Choroid plexus epithelial cell (primary cell): ENCODE measurements at regions not wholly inside any gene's neighbourhood (a gene's known extent, or its start where the extent isn't known, plus 50 kb on each side); places are given as distances from the start of the nearest gene placed in this dataset.
"Not testable (repeated sequence)": the region's sequence is repeated elsewhere in the genome, so short reads cannot be mapped to it uniquely, and the experiment has no call there.

Experiments
- DNase-seq: peaks from one replicate; pipeline ENCODE4 v3.0.0-alpha.2; 2010; ENCODE audit warnings: low read depth
- H3K4me3 ChIP-seq: 2 replicates; pipeline ENCODE4 v1.5.1; 2011; ENCODE audit warnings: low read depth, mild to moderate bottlenecking, control low read depth, low read length, moderate library complexity
- CTCF ChIP-seq: conservative IDR thresholded peaks from 2 replicates; pipeline ENCODE4 v1.5.1; 2011; ENCODE audit warnings: low read depth, mild to moderate bottlenecking, control low read depth, inconsistent platforms, low read length, moderate library complexity

DNA sequence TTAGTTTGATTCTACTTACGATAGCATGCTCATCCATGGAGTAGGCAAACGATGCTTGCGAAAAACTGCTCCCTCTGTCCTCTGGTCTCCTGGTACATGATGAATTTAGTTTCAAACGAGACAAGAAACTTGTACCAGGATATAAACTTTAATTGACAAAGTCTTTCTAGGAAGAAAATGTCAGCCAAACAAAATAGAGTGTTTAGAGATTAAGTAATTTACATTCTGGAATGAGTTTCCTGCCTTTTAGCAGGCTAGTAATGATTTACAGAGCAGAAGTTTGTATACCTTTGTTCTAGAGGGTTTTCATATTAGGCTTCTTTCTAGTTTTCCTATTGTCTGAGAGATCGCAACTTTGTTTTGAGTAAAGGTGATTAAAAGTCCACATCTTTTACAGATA is 206.9 kb downstream of the RPL10L start:
- no peak overlapping the region for H3K4me3 ChIP-seq
- no peak for TF ChIP-seq CTCF
- no peak for DNase-seq

- no peak for DNase-seq
- no peak for TF ChIP-seq CTCF
- H3K4me3 ChIP-seq = no peak overlapping the region
Measured at GRCh38 chr14:46433381-46433780, 218.2 kb downstream of the RPL10L start.

DNA sequence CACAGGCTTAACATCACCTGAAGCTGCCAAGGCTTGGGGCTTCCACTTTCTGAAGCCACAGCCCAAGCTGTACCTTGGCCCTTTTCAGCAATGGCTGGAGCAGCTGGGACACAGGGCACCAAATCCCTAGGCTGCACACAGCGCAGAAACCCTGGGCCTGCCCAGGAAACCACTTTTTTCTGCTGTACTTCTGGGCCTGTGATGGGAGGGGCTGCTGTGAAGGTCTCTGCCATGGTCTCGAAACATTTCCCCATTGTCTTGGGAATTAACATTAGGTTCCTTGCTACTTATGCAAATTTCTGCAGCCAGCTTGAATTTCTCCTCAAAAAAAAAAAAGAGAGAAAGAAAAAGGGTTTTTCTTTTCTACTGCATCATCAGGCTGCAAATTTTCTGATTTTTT is 219.1 kb downstream of the RPL10L start:
- TF ChIP-seq CTCF = no peak
- DNase-seq = no peak
- H3K4me3 ChIP-seq = no peak overlapping the region

DNA sequence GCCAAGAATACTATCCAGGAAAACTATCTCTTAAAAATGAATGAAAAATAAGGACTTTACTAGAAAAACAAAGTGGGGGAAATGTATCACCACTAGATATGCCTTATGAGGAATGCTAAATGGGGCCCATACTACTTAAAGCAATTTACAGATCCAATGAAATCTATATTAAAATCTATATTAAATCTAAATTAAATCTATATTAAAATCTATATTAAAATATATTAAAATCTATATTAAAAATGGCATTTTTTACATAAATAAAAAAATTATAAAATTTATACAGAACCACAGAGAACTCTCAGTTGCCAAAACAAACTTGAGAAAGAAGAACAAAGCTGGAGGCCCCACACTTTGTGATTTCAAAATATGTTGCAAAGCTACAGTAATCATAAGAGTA is 234.5 kb downstream of the RPL10L start:
- TF ChIP-seq CTCF = no peak
- DNase-seq = no peak
- no peak overlapping the region for H3K4me3 ChIP-seq

DNA sequence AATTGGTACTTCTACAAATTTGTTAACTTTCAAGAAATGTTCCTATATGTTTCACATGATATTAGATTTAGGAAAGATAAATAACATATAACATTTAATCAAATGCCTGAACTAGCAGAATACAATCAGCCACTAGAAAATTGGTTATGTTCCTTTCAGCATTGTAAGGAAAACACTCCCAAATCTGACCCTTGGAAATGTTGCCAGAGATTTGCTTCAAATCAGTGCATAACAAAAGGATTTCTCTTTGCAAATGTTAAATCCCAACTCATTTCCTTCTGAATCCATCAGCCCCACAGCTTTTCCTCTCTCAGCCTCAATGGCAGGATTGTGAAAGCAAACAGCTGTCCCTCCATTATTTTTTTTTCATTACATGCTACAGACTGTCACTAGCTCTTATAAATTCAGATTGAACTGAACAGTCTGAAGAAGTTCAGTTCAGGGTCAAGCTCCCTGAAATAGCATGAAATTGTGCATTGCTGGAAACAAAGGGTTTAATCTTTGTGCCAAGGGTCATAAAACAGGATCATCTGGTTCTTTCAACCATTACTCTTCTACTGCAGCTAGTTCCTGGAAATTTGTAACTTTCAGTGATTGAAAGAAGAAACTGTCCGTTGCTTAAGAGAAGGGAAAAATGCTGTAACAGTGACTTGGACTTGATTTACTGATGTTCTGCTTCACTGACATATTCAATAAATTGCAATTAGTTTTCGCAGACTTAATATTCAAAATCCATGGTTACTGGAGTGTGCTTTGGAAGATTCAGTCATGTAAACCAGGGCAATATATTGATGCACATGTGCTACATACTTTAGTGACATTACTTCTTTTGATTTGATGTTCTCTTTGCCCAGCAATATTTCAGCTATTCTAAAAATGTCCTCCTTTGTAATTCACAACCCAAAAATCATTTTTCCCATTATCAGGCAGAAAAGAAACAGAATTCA is 246.4 kb downstream of the RPL10L start:
- no peak for TF ChIP-seq CTCF
- DNase-seq = no peak
- no peak overlapping the region for H3K4me3 ChIP-seq

- H3K4me3 ChIP-seq, DNase-seq: not testable (repeated sequence)
Measured at GRCh38 chr14:46402001-46402690, 249.4 kb downstream of the RPL10L start.

DNA sequence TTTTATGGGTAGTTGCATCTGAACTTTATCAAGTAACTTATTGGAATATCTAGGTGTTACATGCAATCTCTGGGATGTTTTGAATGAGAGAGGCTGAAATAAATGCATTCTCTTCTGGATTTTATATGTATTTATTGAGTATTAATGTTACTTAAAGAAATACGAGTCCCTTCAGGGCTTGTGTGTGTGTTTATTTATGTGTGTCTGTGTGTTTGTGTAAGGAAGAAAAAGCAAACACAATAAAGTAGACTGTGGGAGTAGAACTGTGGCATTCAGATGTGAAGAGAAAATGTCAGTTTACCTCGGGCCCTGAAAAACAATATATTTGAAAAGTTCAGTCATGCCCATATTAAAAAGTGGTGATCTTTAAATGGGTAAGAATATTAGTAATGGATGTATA is 250.5 kb downstream of the RPL10L start:
- no peak for TF ChIP-seq CTCF
- no peak for DNase-seq
- no peak overlapping the region for H3K4me3 ChIP-seq
